Lung (tissue), 11 donors: ENCODE measurements at regions not wholly inside any gene's neighbourhood (a gene's known extent, or its start where the extent isn't known, plus 50 kb on each side); places are given as distances from the start of the nearest gene placed in this dataset.
"Not testable (repeated sequence)": the region's sequence is repeated elsewhere in the genome, so short reads cannot be mapped to it uniquely, and the experiment has no call there.

ENCODE experiments used
- ATAC-seq: fragments of 200-7000 bp; cut with Tn5 transposase; one replicate; pipeline ENCODE4 v1.9.1; 2020; ENCODE audit warnings: moderate number of reproducible peaks; ENCODE audit not compliant: insufficient read depth, low FRiP score
- DNase-seq, 3 donors: peaks; one replicate each; pipeline ENCODE4 v3.0.0-alpha.2; 2013 to 2017
- H3K27ac ChIP-seq, 2 donors: one replicate each; pipeline ENCODE4 v1.5.1; 2013; ENCODE audit warnings: mild to moderate bottlenecking in 2 of 2, moderate library complexity in 2 of 2, control low read depth in 1 of 2, inconsistent platforms in 1 of 2, low read depth in 1 of 2, low read length in 1 of 2
- H3K27me3 ChIP-seq, 3 donors: one replicate each; pipeline ENCODE4 v1.5.1; 2013; ENCODE audit warnings: low read length in 2 of 3; ENCODE audit not compliant: control insufficient read depth in 3 of 3, insufficient read depth in 3 of 3
- H3K36me3 ChIP-seq, 4 donors: one replicate each; pipeline ENCODE4 v1.5.1; 2013; ENCODE audit warnings: low read length in 4 of 4, mild to moderate bottlenecking in 1 of 4, moderate library complexity in 1 of 4; ENCODE audit not compliant: control insufficient read depth in 4 of 4, insufficient read depth in 4 of 4
- H3K4me1 ChIP-seq, 5 donors: one replicate each; pipeline ENCODE4 v1.5.1; 2013; ENCODE audit warnings: low read length in 5 of 5, mild to moderate bottlenecking in 2 of 5, moderate library complexity in 1 of 5; ENCODE audit not compliant: control insufficient read depth in 5 of 5, insufficient read depth in 5 of 5
- H3K4me3 ChIP-seq: one replicate; pipeline ENCODE4 v1.5.1; 2013; ENCODE audit warnings: mild to moderate bottlenecking, control low read depth, moderate library complexity
- H3K9ac ChIP-seq, 2 donors: one replicate each; pipeline ENCODE4 v1.5.1; 2013; ENCODE audit warnings: low read length in 2 of 2, control low read depth in 1 of 2; ENCODE audit not compliant: insufficient read depth in 1 of 2
- H3K9me3 ChIP-seq, 4 donors: one replicate each; pipeline ENCODE4 v1.5.1; 2013; ENCODE audit warnings: low read length in 3 of 4, mild to moderate bottlenecking in 1 of 4, moderate library complexity in 1 of 4; ENCODE audit not compliant: control insufficient read depth in 4 of 4, insufficient read depth in 3 of 4
- CTCF ChIP-seq: IDR thresholded peaks from 2 replicates; pipeline ENCODE4 v1.5.1; 2012; ENCODE audit warnings: mild to moderate bottlenecking; ENCODE audit errors: control extremely low read depth, extremely low read depth
- WGBS, 2 donors: extraction: QIAGEN DNeasy Blood & Tissue Kit; methylation state at CpG; one replicate each; pipeline ENCODE4 v1.1.7; 2013; 5-methylcytosine and 5-hydroxymethylcytosine counted together
- donor health status: control.
- donor health status: control.
- donor health status: Bipolar disorder and iron deficiency.
- donor health status: healthy.
- donor health status: DM: yes; HTN: yes; CAD: no.

DNA sequence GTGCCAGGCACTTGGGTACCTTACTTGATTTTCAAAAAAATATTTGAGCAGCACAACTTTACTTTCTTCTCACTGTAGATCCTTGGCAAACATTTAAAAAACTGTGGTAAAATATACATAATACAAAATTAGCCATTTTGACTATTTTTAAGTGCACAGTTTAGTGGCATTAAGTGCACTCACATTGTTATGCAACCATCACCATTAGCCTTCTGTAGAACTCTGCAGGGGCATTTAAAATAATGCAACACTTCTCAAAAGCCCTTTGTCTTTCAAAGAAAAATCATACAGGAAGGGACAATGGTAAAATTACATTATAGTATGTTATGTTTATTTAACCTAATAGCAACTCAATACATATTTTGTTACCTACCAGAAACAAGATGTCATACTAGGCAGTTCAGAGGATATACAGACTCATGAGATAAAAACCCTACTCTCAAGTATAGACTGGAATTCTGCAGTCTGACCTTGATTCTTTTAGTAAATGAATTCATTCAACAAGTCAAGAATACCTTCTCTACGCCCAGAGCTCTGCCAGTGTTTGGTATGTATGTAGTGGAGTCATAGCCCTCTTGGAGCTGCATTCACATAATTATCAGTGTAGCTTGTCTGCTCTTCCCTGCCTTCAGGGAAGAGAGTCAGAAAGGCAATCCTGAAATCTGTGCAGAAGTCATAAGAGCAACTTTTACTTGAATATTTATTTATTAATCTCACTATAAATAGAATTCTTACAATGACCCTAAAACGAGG lies 74.0 kb upstream of the ARRDC3 start:
- no peak overlapping the region for H3K4me3 ChIP-seq
- H3K9ac ChIP-seq = no peak overlapping the region
- TF ChIP-seq CTCF = no peak
- no peaks in the 10 kb centered on the region for H3K9me3 ChIP-seq
- DNase-seq (peak in 1 of 3 donors; percentile 17), ATAC-seq (no peak)
- H3K27me3 ChIP-seq = no peaks in the 10 kb centered on the region
- 61 to 79% methylated on average over 2 of the region's 2 CpGs for WGBS, 2 donors
- no peaks in the 10 kb centered on the region for H3K36me3 ChIP-seq
- no peaks in the 10 kb centered on the region for H3K4me1 ChIP-seq
- no peak overlapping the region for H3K27ac ChIP-seq

DNA sequence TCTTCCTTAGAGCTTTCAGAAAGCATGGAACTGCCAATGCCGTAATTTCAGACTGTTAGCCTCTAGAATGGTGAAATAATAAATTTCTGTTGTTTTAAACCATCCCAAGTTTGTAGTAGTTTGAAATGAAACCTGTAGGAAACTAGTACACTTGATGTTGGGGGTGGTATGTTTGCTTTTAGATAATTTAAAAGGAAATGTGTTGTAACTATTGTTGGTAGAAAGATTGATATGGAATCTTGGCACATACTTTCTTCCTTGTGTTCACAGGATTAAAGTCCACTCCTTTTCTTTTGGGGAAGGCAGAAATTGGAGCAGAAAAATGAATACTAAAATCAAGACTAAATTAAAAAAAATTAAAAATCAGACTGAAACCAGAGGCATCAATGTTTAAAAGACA lies 66.0 kb upstream of the ARRDC3 start:
- Histone ChIP-seq H3K4me1 (no peaks in the 10 kb centered on the region), H3K9me3 (no peaks in the 10 kb centered on the region), H3K27me3 (no peaks in the 10 kb centered on the region), H3K36me3 (no peaks in the 10 kb centered on the region), H3K27ac (no peak overlapping the region), H3K4me3 (no peak overlapping the region), H3K9ac (no peak overlapping the region)
- TF ChIP-seq CTCF = no peak
- ATAC-seq (peak; percentile 15), DNase-seq (no peak)
- 72 to 85% methylated on average over 1 of the region's 1 CpG for WGBS, 2 donors

DNA sequence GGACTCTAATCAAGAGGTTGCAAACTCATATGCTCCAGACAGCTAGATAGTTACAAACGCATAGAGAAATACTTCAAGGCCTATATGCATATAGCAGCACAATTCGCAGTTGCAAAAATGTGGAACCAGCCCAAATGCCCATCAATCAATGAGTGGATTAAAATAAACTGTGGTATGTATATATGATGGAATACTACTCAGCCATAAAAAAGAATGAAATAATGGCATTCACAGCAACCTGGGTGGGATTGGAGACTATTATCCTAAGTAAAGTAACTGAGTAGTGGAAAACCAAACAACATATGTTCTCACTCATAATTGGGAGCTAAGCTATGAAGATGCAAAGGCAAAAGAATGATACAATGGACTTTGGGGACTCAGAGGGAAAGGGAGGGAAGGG lies 65.0 kb upstream of the ARRDC3 start:
- H3K4me3 ChIP-seq, H3K36me3 ChIP-seq, H3K9ac ChIP-seq, H3K27me3 ChIP-seq, H3K27ac ChIP-seq, DNase-seq, ATAC-seq, H3K4me1 ChIP-seq, H3K9me3 ChIP-seq: not testable (repeated sequence)
- 98% methylated on average over 2 of the region's 2 CpGs for WGBS, 2 donors

- not testable (repeated sequence) for H3K4me1 ChIP-seq, H3K36me3 ChIP-seq, ATAC-seq, H3K4me3 ChIP-seq, DNase-seq, H3K27ac ChIP-seq, H3K9me3 ChIP-seq, H3K27me3 ChIP-seq, H3K9ac ChIP-seq
- WGBS, 2 donors = 69 to 90% methylated on average over 3 of the region's 3 CpGs
These were observed 63.8 kb upstream of the ARRDC3 start for GRCh38 chr5:91446880-91447279.
